HCT116 (cell line): ENCODE measurements at regions not wholly inside any gene's neighbourhood (a gene's known extent, or its start where the extent isn't known, plus 50 kb on each side); places are given as distances from the start of the nearest gene placed in this dataset.
"Not testable (repeated sequence)": the region's sequence is repeated elsewhere in the genome, so short reads cannot be mapped to it uniquely, and the experiment has no call there.

ENCODE experiments used
- ATAC-seq: fragments of 200-7000 bp; cut with Tn5 transposase; 2 replicates; pipeline ENCODE4 v1.9.1; 2020; ENCODE audit warnings: mild to moderate bottlenecking, moderate library complexity
- BruUV-seq: library from RNA; stranded (reverse); fragments of 400-500 nt; replicated peaks from 2 replicates; lab custom pipeline; 2021; lab: Mats Ljungman, UMichigan
- CTCF ChIA-PET: fragments of 300-600 bp; sonication (Branson Sonifier 250); formaldehyde crosslinking; loops from one replicate; lab custom pipeline; 2021; ENCODE audit warnings: antibody characterized with exemption; lab: Charles Lee
- POLR2A ChIA-PET: fragments of 300-600, 350-600 bp; sonication (Branson Sonifier 250); formaldehyde crosslinking; loops from one replicate; lab custom pipeline; 2021; ENCODE audit warnings: antibody characterized with exemption; lab: Charles Lee
- RAD21 ChIA-PET, 2 experiments: fragments of 300-600 bp; sonication (Branson Sonifier 250); formaldehyde crosslinking; loops; one replicate each; lab custom pipeline; 2023; ENCODE audit warnings: low total read pairs in 2 of 2; ENCODE audit not compliant: uncharacterized antibody in 2 of 2, unreplicated experiment in 2 of 2, low non-redundant PET in 1 of 2; lab: Charles Lee
- DNase-seq: peaks from one replicate; pipeline ENCODE4 v3.0.0-alpha.2; 2010; ENCODE audit warnings: low read depth, low spot score
- H2AFZ ChIP-seq: fragments of 200-600 bp; shearing (Covaris generic), sonication (generic); 2 replicates; pipeline ENCODE4 v1.6.1; 2017; ENCODE audit warnings: low read depth, mixed run types, mixed read lengths, antibody characterized with exemption, low read length; ENCODE audit not compliant: poor library complexity, severe bottlenecking
- H3K27ac ChIP-seq: 2 replicates; pipeline ENCODE4 v1.5.1; 2012; ENCODE audit warnings: low read depth, low read length
- H3K27me3 ChIP-seq: fragments of 200-600 bp; sonication (generic); 2 replicates; pipeline ENCODE4 v1.6.1; 2016; ENCODE audit warnings: mixed run types, low read length, mixed read lengths; ENCODE audit not compliant: insufficient read depth
- H3K36me3 ChIP-seq, 2 experiments: fragments of 200-500 bp in 1 of 2; fragments of 200-600 bp in 1 of 2; sonication (Bioruptor generic) in 1 of 2; sonication (generic) in 1 of 2; 2 replicates each; pipeline versions ENCODE4 v1.5.1 to v1.6.1; 2014 to 2016; ENCODE audit warnings: low read length in 2 of 2, inconsistent platforms in 1 of 2, mixed read lengths in 1 of 2, mixed run types in 1 of 2; ENCODE audit not compliant: insufficient read depth in 2 of 2, control insufficient read depth in 1 of 2
- H3K4me1 ChIP-seq, 2 experiments: fragments of 200-600 bp in 1 of 2; sonication (generic) in 1 of 2; 2 replicates each; pipeline versions ENCODE4 v1.5.1 to v1.6.1; 2012 to 2017; ENCODE audit warnings: low read length in 2 of 2, inconsistent platforms in 1 of 2, mild to moderate bottlenecking in 1 of 2, mixed read lengths in 1 of 2, mixed run types in 1 of 2, moderate library complexity in 1 of 2; ENCODE audit not compliant: insufficient read depth in 2 of 2, control insufficient read depth in 1 of 2
- H3K4me2 ChIP-seq: fragments of 200-600 bp; sonication (generic); 2 replicates; pipeline ENCODE4 v1.6.1; 2017; ENCODE audit warnings: mixed run types, low read length, mixed read lengths
- H3K4me3 ChIP-seq, 2 experiments: fragments of 200-600 bp in 1 of 2; sonication (generic) in 1 of 2; replicated peaks in 1 of 2; 2 replicates each; pipeline ENCODE4 v1.5.1; 2011 to 2016; ENCODE audit warnings: low read length in 2 of 2, control low read depth in 1 of 2, low read depth in 1 of 2, mild to moderate bottlenecking in 1 of 2, mixed read lengths in 1 of 2, mixed run types in 1 of 2
- H3K79me2 ChIP-seq: fragments of 200-600 bp; sonication (generic); 2 replicates; pipeline ENCODE4 v1.6.1; 2017; ENCODE audit warnings: mild to moderate bottlenecking, mixed run types, low read length, moderate library complexity, mixed read lengths; ENCODE audit not compliant: insufficient read depth
- H3K9ac ChIP-seq: fragments of 200-600 bp; sonication (generic); 2 replicates; pipeline ENCODE4 v1.6.1; 2016; ENCODE audit warnings: low read length, mixed read lengths
- H3K9me2 ChIP-seq: fragments of 200-600 bp; sonication (generic), shearing (Covaris generic); 2 replicates; pipeline ENCODE4 v1.6.1; 2017; ENCODE audit warnings: mixed run types, mild to moderate bottlenecking, moderate library complexity; ENCODE audit not compliant: insufficient read depth
- H3K9me3 ChIP-seq, 2 experiments: fragments of 200-500 bp in 1 of 2; fragments of 200-600 bp in 1 of 2; sonication (Bioruptor generic) in 1 of 2; sonication (generic) in 1 of 2; 2 replicates each; pipeline ENCODE4 v1.6.1; 2014 to 2017; ENCODE audit warnings: low read length in 2 of 2, mixed read lengths in 2 of 2, inconsistent platforms in 1 of 2, low read depth in 1 of 2, mild to moderate bottlenecking in 1 of 2, mixed run types in 1 of 2, moderate library complexity in 1 of 2; ENCODE audit not compliant: control insufficient read depth in 1 of 2, insufficient read depth in 1 of 2
- H4K20me1 ChIP-seq: fragments of 200-600 bp; sonication (generic), shearing (Covaris generic); 2 replicates; pipeline ENCODE4 v1.6.1; 2017; ENCODE audit warnings: mixed run types, mild to moderate bottlenecking, moderate library complexity; ENCODE audit not compliant: insufficient read depth
- CEBPB ChIP-seq: IDR thresholded peaks from 2 replicates; pipeline ENCODE4 v1.6.1; 2012; ENCODE audit warnings: low read depth
- CTCF ChIP-seq, 3 experiments: fragments of 200-600 bp in 1 of 3; sonication (generic) in 1 of 3; IDR thresholded peaks in 2 of 3; conservative IDR thresholded peaks in 1 of 3; 2 replicates each; pipeline ENCODE4 v1.5.1; 2012 to 2017; ENCODE audit warnings: low read depth in 2 of 3, low read length in 2 of 3, antibody characterized with exemption in 1 of 3, borderline replicate concordance in 1 of 3, control low read depth in 1 of 3, mild to moderate bottlenecking in 1 of 3, mixed read lengths in 1 of 3, mixed run types in 1 of 3, moderate library complexity in 1 of 3; ENCODE audit not compliant: insufficient read depth in 1 of 3
- REST ChIP-seq: IDR thresholded peaks from 2 replicates; pipeline ENCODE4 v1.6.1; 2012; ENCODE audit warnings: low read depth
- intact Hi-C: fragments of 100-400 bp; cut with micrococcal nuclease; formaldehyde crosslinking; loops from 2 replicates; pipeline ENCODE4 v1.10.0; 2022

DNA sequence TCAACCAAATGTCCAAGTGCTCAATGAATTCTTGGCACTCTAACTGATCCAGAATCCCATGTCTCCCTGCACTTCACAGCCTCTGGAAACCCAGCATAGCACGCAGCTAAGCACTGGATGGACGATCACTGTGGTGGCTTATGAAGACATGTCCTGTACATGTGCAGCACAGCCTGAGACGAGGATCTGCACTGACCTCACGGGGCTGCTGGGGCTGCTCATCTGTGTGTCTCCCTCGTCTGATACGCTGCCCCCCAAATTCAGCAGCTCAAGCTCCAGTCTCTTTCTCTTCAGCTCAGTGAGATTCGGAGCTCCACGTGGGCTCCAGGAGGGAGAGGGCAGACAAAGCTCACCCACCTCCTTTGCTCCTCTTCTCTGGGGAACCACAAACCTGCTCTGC lies 126.9 kb downstream of the CPZ start (continued):
- TF ChIP-seq REST (no peak), CEBPB (no peak), CTCF (IDR thresholded peaks at IDR 0.05 in 2 of 3, conservative IDR thresholded peaks at IDR 0.05 in 1 of 3; ENCODE audit: borderline replicate concordance in 1 of 3, insufficient read depth in 1 of 3, low read depth in 2 of 3, low read length in 2 of 3) (no peak)

DNA sequence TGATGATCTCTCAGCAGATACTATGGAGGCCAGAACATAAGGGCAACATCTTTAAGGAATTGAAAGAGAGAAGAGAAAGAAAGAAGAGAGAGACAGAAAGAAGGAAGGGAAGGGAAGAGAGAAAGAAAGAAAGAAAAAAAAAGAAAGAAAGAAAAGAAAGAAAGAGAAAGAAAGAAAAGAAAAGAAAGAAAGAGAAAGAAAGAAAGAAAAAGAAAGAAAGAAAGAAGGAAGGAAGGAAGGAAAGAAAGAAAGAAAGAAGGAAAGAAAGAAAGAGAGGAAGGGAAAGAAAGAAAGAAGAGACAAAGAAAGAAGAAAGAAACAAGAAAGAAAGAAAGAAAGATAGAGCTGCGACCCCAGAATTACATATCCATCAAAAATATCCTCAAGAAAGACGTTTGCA lies 124.9 kb downstream of the CPZ start:
- BruUV-seq, H3K4me2 ChIP-seq, H3K9ac ChIP-seq, H3K4me1 ChIP-seq, H3K27ac ChIP-seq, intact Hi-C loops, H3K9me3 ChIP-seq, DNase-seq, CTCF ChIA-PET, H3K27me3 ChIP-seq, H4K20me1 ChIP-seq, RAD21 ChIA-PET, ATAC-seq, H3K9me2 ChIP-seq, H3K36me3 ChIP-seq, POLR2A ChIA-PET, H3K4me3 ChIP-seq, H3K79me2 ChIP-seq, H2AFZ ChIP-seq: not testable (repeated sequence)
